H9 (cell line): ENCODE measurements at regions not wholly inside any gene's neighbourhood (a gene's known extent, or its start where the extent isn't known, plus 50 kb on each side); places are given as distances from the start of the nearest gene placed in this dataset.

Source experiments
- DNase-seq: peaks from one replicate; pipeline ENCODE4 v3.0.0-alpha.2; 2017
- H2AFZ ChIP-seq: one replicate; pipeline ENCODE4 v1.6.1; 2013; ENCODE audit warnings: mild to moderate bottlenecking, low read length, control low read depth, moderate library complexity
- H2AK5ac ChIP-seq: 2 replicates; pipeline ENCODE4 v1.6.1; 2013; ENCODE audit warnings: low read length, control low read depth, mixed read lengths; ENCODE audit not compliant: insufficient read length
- H2BK120ac ChIP-seq: one replicate; pipeline ENCODE4 v1.6.1; 2013; ENCODE audit warnings: low read depth, mild to moderate bottlenecking, low read length, control low read depth, inconsistent platforms; ENCODE audit not compliant: poor library complexity, severe bottlenecking
- H2BK12ac ChIP-seq: 2 replicates; pipeline ENCODE4 v1.6.1; 2013; ENCODE audit warnings: low read length, control low read depth, mixed read lengths, low read depth; ENCODE audit not compliant: insufficient read length
- H2BK15ac ChIP-seq: 2 replicates; pipeline ENCODE4 v1.6.1; 2013; ENCODE audit warnings: low read depth, low read length, control low read depth
- H2BK20ac ChIP-seq: one replicate; pipeline ENCODE4 v1.6.1; 2013; ENCODE audit warnings: low read depth, mild to moderate bottlenecking, low read length, control low read depth, inconsistent platforms; ENCODE audit not compliant: poor library complexity, severe bottlenecking
- H2BK5ac ChIP-seq: 2 replicates; pipeline ENCODE4 v1.6.1; 2013; ENCODE audit warnings: low read length, control low read depth, mixed read lengths; ENCODE audit not compliant: insufficient read length
- H3K14ac ChIP-seq: 2 replicates; pipeline ENCODE4 v1.6.1; 2013; ENCODE audit warnings: low read length, control low read depth; ENCODE audit not compliant: insufficient read depth
- H3K18ac ChIP-seq: 2 replicates; pipeline ENCODE4 v1.6.1; 2013; ENCODE audit warnings: low read depth, mild to moderate bottlenecking, mixed read lengths, low read length, control low read depth; ENCODE audit not compliant: insufficient read length
- H3K23ac ChIP-seq: 2 replicates; pipeline ENCODE4 v1.6.1; 2013; ENCODE audit warnings: low read length, control low read depth, mixed read lengths, low read depth; ENCODE audit not compliant: insufficient read length
- H3K23me2 ChIP-seq: 2 replicates; pipeline ENCODE4 v1.6.1; 2013; ENCODE audit warnings: low read depth, mild to moderate bottlenecking, mixed read lengths, low read length, control low read depth; ENCODE audit not compliant: insufficient read length, poor library complexity, severe bottlenecking
- H3K27ac ChIP-seq: 2 replicates; pipeline ENCODE4 v1.5.1; 2013; ENCODE audit warnings: low read length, control low read depth, mixed read lengths, low read depth; ENCODE audit not compliant: insufficient read length
- H3K27me3 ChIP-seq: 2 replicates; pipeline ENCODE4 v1.6.1; 2013; ENCODE audit warnings: low read length, control low read depth, inconsistent platforms; ENCODE audit not compliant: insufficient read depth
- H3K4ac ChIP-seq: 2 replicates; pipeline ENCODE4 v1.6.1; 2013; ENCODE audit warnings: low read depth, mild to moderate bottlenecking, control low read depth, inconsistent platforms, low read length, moderate library complexity
- H3K4me1 ChIP-seq: 2 replicates; pipeline ENCODE4 v1.6.1; 2013; ENCODE audit warnings: low read length, control low read depth, inconsistent platforms; ENCODE audit not compliant: insufficient read depth
- H3K4me2 ChIP-seq: 2 replicates; pipeline ENCODE4 v1.6.1; 2013; ENCODE audit warnings: low read length, control low read depth, mixed read lengths; ENCODE audit not compliant: insufficient read length, insufficient read depth
- H3K56ac ChIP-seq: 2 replicates; pipeline ENCODE4 v1.6.1; 2013; ENCODE audit warnings: low read depth, mild to moderate bottlenecking, mixed read lengths, low read length, control low read depth; ENCODE audit not compliant: insufficient read length
- H3K79me1 ChIP-seq: 2 replicates; pipeline ENCODE4 v1.6.1; 2013; ENCODE audit warnings: low read depth, mild to moderate bottlenecking, moderate library complexity, low read length, control low read depth, inconsistent platforms; ENCODE audit not compliant: insufficient read depth, poor library complexity, severe bottlenecking
- H3K79me2 ChIP-seq: 2 replicates; pipeline ENCODE4 v1.6.1; 2013; ENCODE audit warnings: low read length, control low read depth, inconsistent platforms; ENCODE audit not compliant: insufficient read depth
- H3K9ac ChIP-seq: 2 replicates; pipeline ENCODE4 v1.6.1; 2013; ENCODE audit warnings: low read length, control low read depth, mixed read lengths; ENCODE audit not compliant: insufficient read length; ENCODE audit errors: extremely low read depth
- H3K9me3 ChIP-seq: one replicate; pipeline ENCODE4 v1.6.1; 2013; ENCODE audit warnings: low read depth, low read length, inconsistent platforms; ENCODE audit not compliant: control insufficient read depth
- H3T11ph ChIP-seq: one replicate; pipeline ENCODE4 v1.6.1; 2013; ENCODE audit warnings: mild to moderate bottlenecking, low read length, control low read depth, inconsistent platforms
- H4K20me1 ChIP-seq: one replicate; pipeline ENCODE4 v1.6.1; 2013; ENCODE audit not compliant: control insufficient read depth, insufficient read length, insufficient read depth
- H4K5ac ChIP-seq: 2 replicates; pipeline ENCODE4 v1.6.1; 2013; ENCODE audit warnings: low read depth, mild to moderate bottlenecking, mixed read lengths, low read length, control low read depth; ENCODE audit not compliant: insufficient read length
- H4K8ac ChIP-seq: replicated peaks from 2 replicates; pipeline ENCODE4 v1.6.1; 2013; ENCODE audit warnings: low read length, control low read depth, mixed read lengths, low read depth; ENCODE audit not compliant: insufficient read length
- H4K91ac ChIP-seq: 2 replicates; pipeline ENCODE4 v1.6.1; 2013; ENCODE audit warnings: low read depth, mild to moderate bottlenecking, moderate library complexity, mixed read lengths, low read length, control low read depth; ENCODE audit not compliant: insufficient read length
- H3K27ac Mint-ChIP-seq, 3 experiments: 2 replicates in 2 of 3; 3 replicates in 1 of 3; pipeline ENCODE4 v1.8.0; 2020 to 2021; ENCODE audit warnings: mixed read lengths in 3 of 3, mild to moderate bottlenecking in 1 of 3, moderate library complexity in 1 of 3
- H3K27me3 Mint-ChIP-seq: 2 replicates; pipeline ENCODE4 v1.8.0; 2021; ENCODE audit warnings: low read depth, mild to moderate bottlenecking, moderate library complexity, mixed read lengths
- H3K36me3 Mint-ChIP-seq, 3 experiments: 2 replicates in 2 of 3; 3 replicates in 1 of 3; pipeline ENCODE4 v1.8.0; 2020 to 2021; ENCODE audit warnings: low read depth in 3 of 3, mixed read lengths in 3 of 3; ENCODE audit not compliant: insufficient read depth in 1 of 3
- H3K4me1 Mint-ChIP-seq, 2 experiments: 2 replicates each; pipeline ENCODE4 v1.8.0; 2020; ENCODE audit warnings: mixed read lengths in 2 of 2
- H3K4me3 Mint-ChIP-seq, 2 experiments: 2 replicates in 1 of 2; 3 replicates in 1 of 2; pipeline ENCODE4 v1.8.0; 2020 to 2021; ENCODE audit warnings: mild to moderate bottlenecking in 2 of 2, mixed read lengths in 2 of 2, moderate library complexity in 1 of 2
- H3K9me3 Mint-ChIP-seq, 2 experiments: 2 replicates in 1 of 2; 3 replicates in 1 of 2; pipeline ENCODE4 v1.8.0; 2020; ENCODE audit warnings: mild to moderate bottlenecking in 2 of 2, mixed read lengths in 2 of 2, moderate library complexity in 1 of 2
- CTCF ChIP-seq: fragments of 200-600 bp; sonication (generic); conservative IDR thresholded peaks from 3 replicates; pipeline ENCODE4 v1.8.0; 2021; ENCODE audit warnings: antibody characterized with exemption, mild to moderate bottlenecking
- WGBS: extraction: QIAGEN DNeasy Blood & Tissue Kit; methylation state at CpG from one replicate; pipeline ENCODE4 v1.1.7; 2013; ENCODE audit warnings: missing lambda C conversion rate, low lambda C conversion rate, mixed read lengths; ENCODE audit not compliant: insufficient read length; ENCODE audit errors: extremely low coverage; 5-methylcytosine and 5-hydroxymethylcytosine counted together

- H3K23ac ChIP-seq = no peak overlapping the region
- H3K27ac Mint-ChIP-seq = peak overlapping the region in 1 of 3 experiments; percentile 19; a peak in 1 of 7 replicates
Observed at GRCh38 chr10:31612082-31612481, 293.1 kb downstream of the ZEB1 start.

More at GRCh38 chr10:31612082-31612481, 293.1 kb downstream of the ZEB1 start:
- no peak overlapping the region for H3K9ac ChIP-seq
- H2BK5ac ChIP-seq = no peak overlapping the region
- no peak overlapping the region for H3T11ph ChIP-seq
- no peak overlapping the region for H3K27ac ChIP-seq
- no peaks in the 10 kb centered on the region for H3K4me1 ChIP-seq
- H2BK15ac ChIP-seq = no peak overlapping the region
- H3K4me1 Mint-ChIP-seq = peaks cover 6 to 10% of the 10 kb centered on the region in 2 experiments; a peak in 3 of 4 replicates
- no peak overlapping the region for H4K5ac ChIP-seq
- no peak overlapping the region for H2BK120ac ChIP-seq
- H3K9me3 Mint-ChIP-seq = peaks cover 6 to 10% of the 10 kb centered on the region in 2 experiments
- no peaks in the 10 kb centered on the region for H3K9me3 ChIP-seq
- no peaks in the 10 kb centered on the region for H4K20me1 ChIP-seq
- H3K14ac ChIP-seq = no peak overlapping the region
- no peak overlapping the region for H2BK20ac ChIP-seq
- H4K8ac ChIP-seq = no peak overlapping the region
- no peaks in the 10 kb centered on the region for H3K23me2 ChIP-seq
- no peaks in the 10 kb centered on the region for H3K79me2 ChIP-seq
- no peaks in the 10 kb centered on the region for H3K79me1 ChIP-seq
- no peak overlapping the region for H3K4me3 Mint-ChIP-seq
- peaks cover 3 to 8% (median 5%) of the 10 kb centered on the region in 3 experiments; a peak in 4 of 7 replicates for H3K36me3 Mint-ChIP-seq
- no peak overlapping the region for H2BK12ac ChIP-seq
- H3K4ac ChIP-seq = no peak overlapping the region
- H3K27me3 ChIP-seq = no peaks in the 10 kb centered on the region
- H3K27me3 Mint-ChIP-seq = peaks cover 1% of the 10 kb centered on the region; the same call in 1 of the 2 replicates
- no peak overlapping the region for H3K4me2 ChIP-seq
- no peak overlapping the region for H3K56ac ChIP-seq
- WGBS = no CpG with 5 or more reads among the region's 4 CpGs
- no peak overlapping the region for H3K18ac ChIP-seq
- no peak overlapping the region for H4K91ac ChIP-seq
- no peak for TF ChIP-seq CTCF
- no peak overlapping the region for H2AFZ ChIP-seq
- no peak for DNase-seq
- no peak overlapping the region for H2AK5ac ChIP-seq
